NCI-H128 (cell line): ENCODE measurements at regions not wholly inside any gene's neighbourhood (a gene's known extent, or its start where the extent isn't known, plus 50 kb on each side); places are given as distances from the start of the nearest gene placed in this dataset.

Experiments
- DNase-seq: peaks from one replicate; lab custom pipeline; 2025; ENCODE audit not compliant: unreplicated experiment; lab: John Stamatoyannopoulos, UW

- DNase-seq, result no peak
These were observed 86.1 kb upstream of the CD83 start for GRCh38 chr6:14031516-14031915.

GRCh38 chr6:14035071-14035847 lies 82.3 kb upstream of the CD83 start:
- no peak for DNase-seq

GRCh38 chr6:14035874-14036273 lies 81.7 kb upstream of the CD83 start:
- DNase-seq, result no peak

- no peak for DNase-seq
These were observed 80.7 kb upstream of the CD83 start for GRCh38 chr6:14036911-14037310.

- no peak for DNase-seq
These were observed 79.9 kb upstream of the CD83 start for GRCh38 chr6:14037402-14038277.

- no peak for DNase-seq
These were observed 78.8 kb upstream of the CD83 start for GRCh38 chr6:14038467-14039437.

- DNase-seq, result no peak
These were observed 77.5 kb upstream of the CD83 start for GRCh38 chr6:14040042-14040441.

GRCh38 chr6:14046476-14047068 lies 71.0 kb upstream of the CD83 start:
- DNase-seq, result no peak

- DNase-seq, result no peak
These were observed 70.3 kb upstream of the CD83 start for GRCh38 chr6:14047151-14047740.

GRCh38 chr6:14048837-14049236 lies 68.7 kb upstream of the CD83 start:
- DNase-seq, result no peak

- no peak for DNase-seq
These were observed 66.2 kb upstream of the CD83 start for GRCh38 chr6:14051355-14051754.

GRCh38 chr6:14053811-14054210 lies 63.8 kb upstream of the CD83 start:
- DNase-seq, result no peak

GRCh38 chr6:14055541-14055940 lies 62.0 kb upstream of the CD83 start:
- DNase-seq, result no peak

GRCh38 chr6:14058029-14058695 lies 59.4 kb upstream of the CD83 start:
- DNase-seq, result no peak

- no peak for DNase-seq
These were observed 58.8 kb upstream of the CD83 start for GRCh38 chr6:14058735-14059134.

- no peak for DNase-seq
These were observed 57.7 kb upstream of the CD83 start for GRCh38 chr6:14059791-14060436.

- no peak for DNase-seq
These were observed 56.6 kb upstream of the CD83 start for GRCh38 chr6:14060971-14061370.

- no peak for DNase-seq
These were observed 55.9 kb upstream of the CD83 start for GRCh38 chr6:14061643-14062042.

GRCh38 chr6:14062345-14063029 lies 55.1 kb upstream of the CD83 start:
- DNase-seq, result no peak
